ENCODE measurements at regions not wholly inside any gene's neighbourhood (a gene's known extent, or its start where the extent isn't known, plus 50 kb on each side); places are given as distances from the start of the nearest gene placed in this dataset.

DNA sequence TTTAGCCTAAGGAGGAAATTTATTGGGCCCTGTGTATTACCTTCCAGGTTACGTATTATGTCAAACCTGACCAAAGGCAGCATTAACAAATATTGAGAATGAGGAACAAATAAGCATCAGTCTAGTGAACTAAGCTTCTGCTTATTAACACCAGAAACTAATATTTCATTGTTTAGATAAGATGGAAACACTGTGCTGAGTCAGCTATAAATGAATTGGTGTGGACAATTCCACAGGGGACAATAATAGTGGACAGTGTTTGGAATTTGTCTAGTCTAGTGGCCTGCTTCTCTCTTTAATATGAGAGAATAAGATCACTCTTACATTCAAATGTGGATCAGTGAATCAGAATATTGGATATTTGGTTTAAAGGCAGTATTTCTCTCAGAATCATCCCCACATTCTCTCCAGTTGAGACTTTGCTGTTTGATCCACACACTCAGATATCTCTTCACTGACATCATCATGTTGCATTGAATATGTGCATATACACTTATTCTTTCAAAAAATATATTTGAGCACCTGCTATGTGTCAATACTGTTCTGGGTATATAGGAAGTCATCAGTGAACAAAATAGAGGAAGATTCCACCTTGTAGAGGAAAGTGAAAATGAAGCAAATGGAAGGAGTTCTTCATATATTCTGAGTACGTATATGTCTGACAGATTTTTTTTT, 136.3 kb downstream of the DIO2 start:
- peaks cover 13% of the 10 kb centered on the region for H3K9me3 Mint-ChIP-seq

GRCh38 chr14:80059041-80059440, 152.3 kb downstream of the DIO2 start:
- Mint-ChIP-seq H3K9me3 (no peaks in the 10 kb centered on the region), H3K36me3 (ENCODE audit: low read depth) (no peaks in the 10 kb centered on the region), H3K27ac (no peak overlapping the region), H3K4me3 (no peak overlapping the region), H3K4me1 (no peaks in the 10 kb centered on the region), H3K27me3 (ENCODE audit: insufficient read depth) (peaks cover 6% of the 10 kb centered on the region)
- no peaks in the 10 kb centered on the region for H3K36me3 ChIP-seq (ENCODE audit: control insufficient read depth, insufficient read depth, low read length)
- no peak overlapping the region for H3K4me3 ChIP-seq (ENCODE audit: low read length)
- H3K9me3 ChIP-seq (ENCODE audit: control insufficient read depth, low read length), result peaks cover under 1% of the 10 kb centered on the region
- peaks cover 10% of the 10 kb centered on the region for H3K27me3 ChIP-seq (ENCODE audit: control insufficient read depth, insufficient read depth, low read length, poor library complexity, severe bottlenecking)
- H3K27ac ChIP-seq (ENCODE audit: low read depth, low read length), result no peak overlapping the region
- WGBS, 2 experiments (ENCODE audit: insufficient coverage in 1 of 2, insufficient read length in 1 of 2), result 95% methylated on average over 2 of the region's 2 CpGs; no CpG with 5 or more reads in 1 of the 2 experiments
- no peaks in the 10 kb centered on the region for H3K4me1 ChIP-seq (ENCODE audit: control insufficient read depth, insufficient read depth, low read length)
- no peak for DNase-seq
- no peak overlapping the region for H3K9ac ChIP-seq (ENCODE audit: extremely low read depth, low read length, poor library complexity, severe bottlenecking)
- TF ChIP-seq, protein P1, sequence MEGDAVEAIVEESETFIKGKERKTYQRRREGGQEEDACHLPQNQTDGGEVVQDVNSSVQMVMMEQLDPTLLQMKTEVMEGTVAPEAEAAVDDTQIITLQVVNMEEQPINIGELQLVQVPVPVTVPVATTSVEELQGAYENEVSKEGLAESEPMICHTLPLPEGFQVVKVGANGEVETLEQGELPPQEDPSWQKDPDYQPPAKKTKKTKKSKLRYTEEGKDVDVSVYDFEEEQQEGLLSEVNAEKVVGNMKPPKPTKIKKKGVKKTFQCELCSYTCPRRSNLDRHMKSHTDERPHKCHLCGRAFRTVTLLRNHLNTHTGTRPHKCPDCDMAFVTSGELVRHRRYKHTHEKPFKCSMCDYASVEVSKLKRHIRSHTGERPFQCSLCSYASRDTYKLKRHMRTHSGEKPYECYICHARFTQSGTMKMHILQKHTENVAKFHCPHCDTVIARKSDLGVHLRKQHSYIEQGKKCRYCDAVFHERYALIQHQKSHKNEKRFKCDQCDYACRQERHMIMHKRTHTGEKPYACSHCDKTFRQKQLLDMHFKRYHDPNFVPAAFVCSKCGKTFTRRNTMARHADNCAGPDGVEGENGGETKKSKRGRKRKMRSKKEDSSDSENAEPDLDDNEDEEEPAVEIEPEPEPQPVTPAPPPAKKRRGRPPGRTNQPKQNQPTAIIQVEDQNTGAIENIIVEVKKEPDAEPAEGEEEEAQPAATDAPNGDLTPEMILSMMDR (conservative IDR thresholded peaks at IDR 0.05), result no peak

More for the DNA sequence above, 136.3 kb downstream of the DIO2 start:
- H3K27ac Mint-ChIP-seq, result no peak overlapping the region
- no peaks in the 10 kb centered on the region for H3K27me3 ChIP-seq (ENCODE audit: control insufficient read depth, insufficient read depth, low read length, poor library complexity, severe bottlenecking)
- H3K36me3 ChIP-seq (ENCODE audit: control insufficient read depth, insufficient read depth, low read length), result no peaks in the 10 kb centered on the region
- H3K36me3 Mint-ChIP-seq (ENCODE audit: low read depth), result no peaks in the 10 kb centered on the region
- no peaks in the 10 kb centered on the region for H3K4me1 ChIP-seq (ENCODE audit: control insufficient read depth, insufficient read depth, low read length)
- H3K27ac ChIP-seq (ENCODE audit: low read depth, low read length), result no peak overlapping the region
- peaks cover 10% of the 10 kb centered on the region for H3K9me3 ChIP-seq (ENCODE audit: control insufficient read depth, low read length)
- no peaks in the 10 kb centered on the region for H3K27me3 Mint-ChIP-seq (ENCODE audit: insufficient read depth)
- H3K9ac ChIP-seq (ENCODE audit: extremely low read depth, low read length, poor library complexity, severe bottlenecking), result no peak overlapping the region
- H3K4me1 Mint-ChIP-seq, result no peaks in the 10 kb centered on the region
- 91 to 92% methylated on average over 1 to 2 of the region's 2 CpGs for WGBS, 2 experiments (ENCODE audit: insufficient coverage in 1 of 2, insufficient read length in 1 of 2)
- H3K4me3 Mint-ChIP-seq, result no peak overlapping the region
- H3K4me3 ChIP-seq (ENCODE audit: low read length), result no peak overlapping the region
- no peak for DNase-seq
- TF ChIP-seq, protein P1 (conservative IDR thresholded peaks at IDR 0.05), result no peak

DNA sequence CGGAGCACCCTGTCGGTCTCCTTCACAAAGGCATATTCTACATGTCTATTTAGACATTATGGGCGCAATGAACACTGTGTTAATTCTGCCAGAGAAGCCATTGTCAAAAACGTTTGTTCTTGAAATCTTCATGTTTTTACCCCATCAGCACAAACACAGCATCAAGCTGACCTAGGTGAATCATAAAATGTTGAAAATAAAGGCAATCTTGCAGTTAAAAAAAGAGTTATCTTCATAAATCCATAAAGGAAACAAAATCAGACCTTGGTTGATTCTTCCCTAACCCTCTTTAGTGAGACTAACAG, 154.9 kb downstream of the DIO2 start:
- H3K27me3 Mint-ChIP-seq (ENCODE audit: insufficient read depth), result peaks cover 4% of the 10 kb centered on the region
- WGBS, 2 experiments (ENCODE audit: insufficient coverage in 1 of 2, insufficient read length in 1 of 2), result 10 to 31% methylated on average over 2 to 4 of the region's 4 CpGs
- H3K4me3 Mint-ChIP-seq, result no peak overlapping the region
- Histone ChIP-seq H3K4me3 (ENCODE audit: low read length) (no peak overlapping the region), H3K36me3 (ENCODE audit: control insufficient read depth, insufficient read depth, low read length) (no peaks in the 10 kb centered on the region), H3K9ac (ENCODE audit: extremely low read depth, low read length, poor library complexity, severe bottlenecking) (no peak overlapping the region), H3K4me1 (ENCODE audit: control insufficient read depth, insufficient read depth, low read length) (no peaks in the 10 kb centered on the region), H3K27me3 (ENCODE audit: control insufficient read depth, insufficient read depth, low read length, poor library complexity, severe bottlenecking) (peaks cover 10% of the 10 kb centered on the region), H3K9me3 (ENCODE audit: control insufficient read depth, low read length) (no peaks in the 10 kb centered on the region), H3K27ac (ENCODE audit: low read depth, low read length) (no peak overlapping the region)
- no peak overlapping the region for H3K27ac Mint-ChIP-seq
- H3K9me3 Mint-ChIP-seq, result peaks cover 5% of the 10 kb centered on the region
- H3K4me1 Mint-ChIP-seq, result no peaks in the 10 kb centered on the region
- TF ChIP-seq, protein P1 (conservative IDR thresholded peaks at IDR 0.05), result no peak
- no peak for DNase-seq
- H3K36me3 Mint-ChIP-seq (ENCODE audit: low read depth), result no peaks in the 10 kb centered on the region

Measured in endodermal cell (in vitro differentiated cells).